A172 (cell line): ENCODE measurements at regions not wholly inside any gene's neighbourhood (a gene's known extent, or its start where the extent isn't known, plus 50 kb on each side); places are given as distances from the start of the nearest gene placed in this dataset.
"Not testable (repeated sequence)": the region's sequence is repeated elsewhere in the genome, so short reads cannot be mapped to it uniquely, and the experiment has no call there.

Experiments used
- DNase-seq: peaks from one replicate; pipeline ENCODE4 v3.0.0-alpha.2; 2015; ENCODE audit warnings: low spot score

DNA sequence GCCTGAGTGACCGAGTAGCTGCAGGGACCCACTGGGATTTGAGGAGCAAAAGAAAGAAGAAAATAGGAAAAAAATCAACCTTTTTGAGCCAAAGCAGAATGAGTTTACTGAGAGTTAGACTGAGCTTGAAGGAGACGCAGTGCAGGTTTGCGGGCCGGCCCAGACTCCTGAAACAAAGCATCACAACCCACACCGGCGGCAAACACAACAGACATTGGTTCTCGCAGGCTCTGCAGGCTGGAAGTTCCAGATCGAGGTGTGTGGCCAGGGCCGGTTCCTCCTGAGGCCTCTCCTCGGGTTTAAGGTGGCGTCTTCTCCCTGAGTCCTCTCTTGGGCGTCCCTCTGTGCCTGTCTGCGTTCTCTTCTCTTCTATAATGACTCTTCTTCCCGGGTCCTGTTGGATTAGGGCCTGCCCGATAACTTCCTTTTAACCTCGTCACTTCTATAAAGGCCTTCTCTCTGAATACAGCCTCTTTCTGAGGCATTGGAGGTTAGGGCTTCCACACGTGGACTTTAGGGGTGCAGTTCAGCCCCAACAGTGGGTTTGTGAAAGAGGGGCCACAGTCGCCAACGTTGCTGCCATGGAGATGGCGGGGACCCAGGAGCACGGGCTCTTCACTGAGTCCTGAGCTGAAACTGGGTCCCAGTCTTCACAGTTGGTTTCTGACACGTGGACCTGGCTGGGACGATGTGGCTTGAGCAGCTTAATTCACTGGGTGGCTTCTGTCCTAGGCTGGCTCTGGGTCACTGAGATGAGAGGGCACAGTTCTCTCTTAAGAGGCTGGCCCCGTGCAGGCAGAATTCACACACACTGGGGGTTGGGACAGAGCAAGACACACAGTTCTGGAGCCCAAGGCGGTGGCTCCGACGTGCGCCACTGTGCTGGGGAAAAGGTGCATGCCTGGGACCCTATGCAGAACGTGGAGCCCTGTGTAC, 1047.7 kb downstream of the BRD1 start:
- no peak for DNase-seq

DNA sequence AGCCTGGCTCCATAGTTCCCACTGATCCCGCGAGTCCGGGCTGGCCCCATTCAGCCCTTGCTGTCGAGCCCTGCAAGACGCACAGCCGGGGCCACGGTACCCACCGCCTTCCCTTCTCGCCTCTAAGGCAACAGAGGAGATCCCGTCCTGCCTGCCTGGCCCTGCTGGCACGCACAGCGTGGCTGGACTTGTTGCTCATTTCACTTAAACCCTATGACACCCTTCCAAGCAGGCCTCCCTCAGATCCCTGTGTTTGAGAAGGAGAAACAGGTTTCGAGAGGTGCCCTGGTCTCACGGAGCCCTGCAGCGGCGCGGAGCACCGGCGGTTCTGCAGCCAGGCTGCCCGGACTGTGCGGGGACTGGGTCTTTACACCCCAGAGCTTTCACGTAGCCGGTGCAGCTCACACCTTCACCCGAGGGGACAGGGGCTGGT, 1048.4 kb downstream of the BRD1 start:
- DNase-seq, result no peak

DNA sequence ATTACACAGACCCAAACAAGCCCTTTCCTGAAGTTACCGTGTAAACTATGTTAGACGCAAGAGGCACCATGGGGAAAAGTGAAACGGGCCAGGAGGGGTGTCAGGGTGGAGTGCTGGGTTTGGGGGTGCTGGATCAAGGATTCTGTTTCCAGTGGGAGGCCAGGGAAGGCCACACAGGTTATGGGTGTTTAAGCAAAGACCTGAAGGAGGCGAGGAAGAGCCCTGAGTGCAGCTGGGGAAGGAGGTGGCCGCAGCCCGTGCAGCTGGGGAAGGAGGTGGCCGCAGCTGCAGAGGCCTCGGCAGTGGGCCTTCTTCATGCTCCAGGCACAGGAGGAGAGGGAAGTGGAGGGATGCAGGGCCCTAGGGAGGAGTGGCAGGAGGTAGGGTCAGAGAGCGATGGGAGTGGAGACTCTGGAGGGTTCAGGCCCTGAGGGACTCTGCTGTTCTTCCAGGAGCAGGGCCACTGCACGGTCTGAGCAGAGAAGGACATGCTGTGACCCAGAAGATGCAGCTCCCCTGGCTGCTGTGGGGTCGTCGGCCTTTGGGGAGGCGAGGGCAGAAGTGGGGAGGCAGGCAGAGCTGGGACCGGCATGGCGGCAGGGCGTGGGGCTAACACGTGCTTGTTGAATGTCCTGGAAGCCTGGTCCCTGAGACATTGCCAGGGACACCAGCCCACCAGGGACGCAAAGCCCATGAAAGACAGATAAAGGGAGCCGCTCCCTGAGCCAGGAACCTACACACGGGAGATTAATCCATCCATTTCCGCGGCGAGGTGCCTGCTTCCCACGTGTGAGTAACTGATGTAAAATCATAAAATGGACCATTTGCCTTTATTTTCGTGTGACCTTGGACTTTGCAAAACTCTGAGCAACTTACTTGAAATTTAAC, 1049.1 kb downstream of the BRD1 start:
- no peak for DNase-seq

DNA sequence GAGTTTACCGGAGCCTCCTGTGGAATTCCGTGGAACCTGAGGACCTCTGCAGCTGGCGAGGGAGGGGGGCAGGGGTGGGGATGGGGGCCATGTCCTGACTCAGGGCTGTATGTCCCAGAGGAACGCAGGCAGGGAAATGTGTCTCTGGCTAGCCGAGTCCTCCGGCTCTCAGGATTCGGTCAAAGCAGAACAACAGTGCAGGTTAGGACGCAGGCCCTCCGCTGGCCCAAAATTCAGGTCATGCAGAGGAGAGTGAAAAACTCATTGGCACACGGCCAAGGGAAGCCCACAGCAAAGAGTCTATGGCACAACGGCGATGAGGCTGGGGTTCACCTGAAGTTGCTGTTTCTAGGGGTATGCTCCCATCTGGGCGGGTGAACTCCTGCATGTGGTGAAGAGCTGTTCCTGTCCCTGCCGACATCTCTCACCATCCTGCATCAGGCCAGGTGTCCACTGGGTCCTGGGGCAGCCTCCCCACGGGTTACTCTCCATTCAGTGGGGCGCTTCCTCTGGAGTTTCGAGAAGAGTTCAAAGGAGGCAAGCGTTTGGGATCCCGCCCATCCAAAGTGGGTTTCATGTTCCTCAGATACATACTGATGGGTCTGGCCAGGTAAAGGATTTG, 1055.3 kb downstream of the BRD1 start:
- no peak for DNase-seq

DNA sequence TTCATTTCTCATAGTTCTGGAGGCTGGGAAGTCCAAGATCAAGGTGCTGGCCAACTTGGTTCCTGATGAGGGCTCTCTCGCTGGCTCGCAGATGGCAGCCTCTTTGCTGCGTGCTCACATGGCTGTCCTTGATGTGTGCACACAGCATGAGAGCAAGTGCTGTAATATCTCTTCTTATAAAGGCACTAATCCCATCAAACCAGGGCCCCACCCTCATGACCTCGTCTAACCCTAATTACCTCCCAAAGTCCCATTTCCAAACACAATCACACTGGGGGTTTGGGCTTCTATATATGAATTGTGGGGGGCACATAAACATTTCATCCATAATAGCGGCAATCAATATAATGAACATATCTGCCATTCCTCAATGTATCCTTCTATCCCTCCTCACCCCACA, 1062.1 kb downstream of the BRD1 start:
- no peak for DNase-seq

DNA sequence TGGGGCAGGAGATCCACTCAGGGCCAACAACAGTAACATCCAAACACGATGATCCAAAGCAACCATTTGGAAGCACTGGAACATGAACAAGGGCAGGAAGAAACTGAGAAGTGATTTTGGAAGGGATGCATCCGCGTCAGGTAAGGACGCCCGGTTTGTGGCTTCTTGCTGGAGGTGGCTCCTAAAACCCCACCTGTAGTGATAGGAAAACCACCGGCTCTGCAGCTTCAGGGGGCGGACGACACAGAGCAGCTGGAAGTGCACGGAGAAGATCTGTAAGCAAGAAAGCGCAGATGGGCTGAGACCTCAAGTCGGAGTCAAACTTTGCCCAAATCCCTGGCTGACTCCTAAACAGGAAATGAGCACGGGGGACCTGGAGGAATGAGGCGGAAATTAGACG, 1066.1 kb downstream of the BRD1 start:
- DNase-seq, result no peak

DNA sequence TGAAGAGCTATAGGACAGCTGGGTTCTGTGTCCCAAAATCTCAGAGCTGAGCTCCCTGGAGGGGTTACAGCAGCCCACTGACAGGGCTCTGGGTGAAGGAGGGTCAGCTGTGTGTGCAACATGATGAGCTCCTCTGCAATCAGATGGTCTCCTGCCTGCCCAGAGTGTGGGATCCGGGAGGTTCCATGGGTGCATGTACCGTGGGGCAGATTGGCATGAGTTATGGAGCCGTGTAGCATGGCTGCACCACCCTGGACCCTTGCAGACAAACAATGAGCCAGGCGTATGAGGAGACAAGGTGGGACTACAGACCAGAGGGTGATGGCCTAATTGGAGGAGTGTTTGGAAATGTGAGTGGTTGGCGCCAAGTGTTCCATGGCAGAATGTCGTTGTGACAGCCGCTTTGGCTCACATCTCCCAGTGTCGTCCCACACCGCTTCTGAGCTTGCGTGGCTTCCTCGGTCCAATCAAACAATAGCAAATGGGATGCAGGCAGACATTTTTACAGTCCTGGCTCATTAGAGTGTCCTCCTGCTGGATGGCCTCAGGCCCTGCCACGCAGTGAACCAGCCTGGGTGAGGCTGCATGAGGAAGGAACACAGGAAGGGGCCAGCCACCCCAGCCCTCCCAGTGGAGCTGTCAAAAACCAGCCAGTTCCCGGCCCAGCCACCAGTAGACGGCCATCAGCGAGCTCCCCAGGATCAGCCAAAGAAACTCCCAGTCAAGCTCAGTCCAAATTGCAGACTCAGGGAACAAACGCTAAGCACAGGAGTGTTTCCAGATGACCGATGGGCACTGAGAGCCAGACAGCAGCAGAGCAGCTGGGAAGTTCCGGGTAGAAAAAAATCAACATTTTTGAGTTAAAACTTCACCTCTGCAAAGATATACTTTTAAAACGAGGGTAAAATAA, 1066.9 kb downstream of the BRD1 start:
- no peak for DNase-seq

DNA sequence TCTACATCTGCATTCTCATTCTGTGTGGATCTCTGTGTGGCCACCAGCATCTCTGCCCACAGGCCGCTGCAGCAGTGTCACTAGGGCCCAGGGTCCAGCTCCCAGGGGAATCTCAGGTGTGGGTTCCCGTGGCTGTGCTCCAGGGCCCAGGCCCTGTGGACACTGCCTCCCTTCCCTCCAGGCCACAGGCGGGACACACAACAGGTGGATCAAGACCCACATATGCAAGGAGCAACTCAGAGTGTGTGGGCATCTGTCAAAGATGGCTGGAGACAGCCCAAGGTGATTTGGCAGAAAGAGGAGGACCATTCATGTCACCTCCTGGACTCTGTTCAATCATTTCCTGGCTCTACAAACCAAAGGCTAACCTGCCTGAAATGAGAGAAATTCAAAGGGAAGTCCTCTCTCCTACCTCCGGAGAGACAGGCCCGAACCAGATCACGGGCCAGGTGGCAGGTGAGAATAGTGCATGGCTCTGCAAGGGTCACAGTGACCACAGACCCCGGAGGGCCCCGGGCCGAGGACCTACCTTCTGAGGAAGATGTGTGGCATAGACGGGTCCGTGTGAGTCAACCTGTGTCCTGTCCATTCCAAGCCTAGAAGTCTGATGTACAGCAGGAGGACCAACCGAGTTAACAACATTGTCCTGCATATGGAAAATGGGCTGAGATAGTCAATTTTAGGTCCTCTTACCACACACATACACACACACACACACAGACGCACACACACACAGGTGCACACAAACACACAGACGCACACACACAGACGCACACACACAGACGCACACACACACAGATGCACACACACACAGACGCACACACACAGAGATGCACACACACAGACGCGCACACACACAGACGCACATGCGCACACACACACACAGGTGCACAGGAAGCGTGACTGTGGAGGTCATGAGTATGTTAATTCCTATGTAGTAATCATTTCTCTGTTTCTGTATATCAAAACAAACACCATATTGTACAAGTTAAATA, 1068.5 kb downstream of the BRD1 start:
- no peak for DNase-seq

DNA sequence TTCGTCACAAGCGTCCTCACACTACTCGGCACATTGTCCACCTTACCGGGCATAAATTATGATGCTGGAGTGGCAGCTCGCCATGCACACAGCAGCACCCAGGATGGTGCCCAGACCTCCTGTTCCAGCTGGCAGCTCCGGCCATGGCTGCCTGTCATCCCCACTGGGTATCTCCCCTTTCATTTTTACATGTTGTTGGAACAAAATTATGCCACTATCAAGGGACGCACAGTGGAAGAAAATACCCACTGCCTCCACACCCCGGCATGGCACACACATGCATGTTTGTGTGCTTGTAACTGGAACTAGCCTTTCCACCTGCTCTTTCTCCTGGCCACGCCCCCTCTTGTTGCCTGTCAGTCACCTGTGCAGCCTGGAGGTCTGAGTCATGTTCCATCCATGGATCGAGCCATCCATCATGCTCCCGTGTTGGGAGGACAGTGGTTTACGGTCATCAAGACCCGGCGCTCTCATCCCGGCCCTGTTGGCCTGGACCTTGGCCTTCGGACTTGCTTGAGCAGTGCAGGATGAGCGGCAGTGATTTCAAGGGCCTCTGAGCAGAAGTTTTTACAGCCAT, 1069.6 kb downstream of the BRD1 start:
- DNase-seq, result no peak

DNA sequence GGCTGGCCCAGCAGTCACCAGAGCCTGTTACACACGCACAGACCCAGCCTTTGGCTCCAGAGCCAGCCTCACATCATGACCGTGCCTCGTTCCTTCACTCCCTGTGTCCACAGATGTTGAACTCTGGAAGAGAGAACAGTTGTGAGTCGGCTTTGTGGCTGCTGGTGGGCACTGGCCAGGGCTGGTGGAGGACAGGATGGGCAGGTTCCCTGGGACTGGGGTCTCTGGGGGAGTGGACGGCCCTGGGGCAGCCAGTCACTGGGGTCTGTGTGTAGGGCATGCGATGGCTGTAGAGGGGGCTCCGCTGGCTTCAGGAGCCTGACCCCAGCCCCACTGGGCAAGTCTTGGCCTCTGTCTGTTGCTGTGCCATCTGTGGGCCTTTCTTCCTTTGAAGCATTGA, 1070.1 kb downstream of the BRD1 start:
- DNase-seq, result no peak

DNA sequence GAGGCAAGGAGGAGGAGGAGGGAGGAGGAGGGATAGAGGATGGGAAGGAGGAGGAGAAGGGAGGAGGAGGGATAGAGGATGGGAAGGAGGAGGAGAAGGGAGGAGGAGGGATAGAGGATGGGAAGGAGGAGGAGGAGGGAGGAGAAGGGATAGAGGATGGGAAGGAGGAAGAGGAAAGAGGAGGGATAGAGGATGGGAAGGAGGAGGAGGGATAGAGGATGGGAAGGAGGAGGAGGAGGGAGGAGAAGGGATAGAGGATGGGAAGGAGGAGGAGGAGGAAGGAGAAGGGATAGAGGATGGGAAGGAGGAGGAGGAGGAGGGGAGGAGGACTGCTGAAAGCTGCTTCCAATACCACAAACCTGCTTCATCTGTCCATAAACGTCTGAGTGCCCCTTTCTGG, 1070.5 kb downstream of the BRD1 start:
- not testable (repeated sequence) for DNase-seq

DNA sequence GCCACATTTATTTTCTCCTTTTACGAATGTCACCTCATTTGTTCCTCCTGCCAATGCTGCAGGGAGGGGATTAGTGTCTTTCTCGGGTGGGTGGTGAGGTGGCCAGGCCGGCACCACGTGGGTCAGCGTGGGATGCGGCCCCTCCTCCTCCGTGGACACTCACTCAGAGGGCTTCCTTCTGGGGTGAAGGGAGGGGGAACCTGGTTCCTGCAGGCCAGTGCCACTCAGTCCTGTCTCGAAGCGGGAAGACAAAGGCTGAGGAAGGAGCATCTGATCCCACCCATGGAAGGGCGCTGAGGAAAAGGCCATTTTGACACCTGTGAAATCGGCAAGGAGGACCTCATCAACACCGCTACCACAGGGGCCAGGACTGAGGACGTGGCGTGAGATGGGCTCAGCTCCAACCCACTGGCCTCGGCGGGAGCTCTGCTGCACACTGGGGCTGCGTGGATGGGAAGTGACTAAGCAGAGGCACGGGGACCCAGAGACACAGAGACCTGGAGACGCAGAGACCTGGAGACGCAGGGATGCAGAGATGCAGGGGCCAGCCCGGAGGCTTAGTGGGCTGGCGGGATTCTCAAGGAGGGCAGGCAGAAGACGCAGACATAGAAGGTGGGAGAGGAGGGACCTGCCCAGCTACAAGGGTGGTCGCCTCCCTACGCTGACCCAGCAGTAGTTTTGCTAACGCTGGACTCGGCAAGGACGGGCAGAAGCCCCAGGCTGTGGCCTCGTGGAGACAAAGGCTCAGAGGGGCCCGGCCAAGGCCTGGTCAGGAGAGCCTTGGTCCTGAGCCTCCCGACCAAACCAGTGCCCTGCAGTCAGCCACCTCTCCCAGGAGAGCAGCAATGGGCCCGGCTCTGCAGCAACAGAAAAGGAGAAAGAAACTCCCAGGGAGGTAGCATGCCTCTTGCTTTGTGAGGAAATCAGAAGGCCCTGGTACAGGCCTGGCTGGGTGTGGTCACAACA, 1071.2 kb downstream of the BRD1 start:
- DNase-seq, result no peak

DNA sequence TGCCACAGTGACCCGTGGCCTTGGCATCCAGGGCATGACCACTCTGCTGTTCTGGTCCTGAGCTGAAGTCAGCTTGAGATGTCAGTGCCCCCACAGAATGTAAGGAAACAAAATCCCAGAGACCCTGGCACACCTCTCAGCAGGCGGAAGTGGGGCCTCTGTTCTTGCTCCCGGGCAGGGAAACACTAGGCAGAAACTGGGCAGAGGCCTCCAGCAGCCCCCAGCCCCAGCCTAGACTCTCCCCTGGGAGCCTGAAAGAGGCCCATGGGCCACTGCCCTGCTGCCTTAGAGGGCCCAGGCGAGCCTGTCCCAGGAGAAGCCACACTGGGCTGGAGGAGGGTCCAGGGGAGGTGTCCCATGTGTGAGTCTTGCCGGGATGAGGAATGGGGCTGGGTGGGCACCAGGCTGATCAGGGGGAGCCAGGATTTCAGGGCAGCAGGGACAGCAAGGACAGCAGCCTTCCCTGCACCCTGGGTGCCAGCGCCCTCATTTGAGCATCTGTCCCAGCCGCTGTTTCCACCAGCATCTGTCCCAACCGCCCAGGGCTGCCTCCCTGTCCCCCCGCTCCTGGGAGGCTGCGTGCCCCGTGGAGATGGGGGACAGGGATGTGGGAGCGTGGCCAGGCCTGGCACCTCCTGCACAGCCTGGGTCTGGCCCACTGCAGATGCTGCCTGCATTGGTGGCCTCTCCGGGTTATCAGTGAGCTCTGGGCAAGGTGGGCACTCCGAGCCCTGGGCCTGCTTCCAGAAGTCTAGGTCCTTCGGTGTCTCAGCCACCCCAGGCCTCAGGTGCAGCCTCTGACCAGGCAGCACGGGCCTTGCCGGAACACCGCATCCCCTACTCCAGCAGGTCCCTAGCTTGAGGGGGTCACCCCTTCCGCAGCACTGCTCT, 1072.4 kb downstream of the BRD1 start:
- no peak for DNase-seq

DNA sequence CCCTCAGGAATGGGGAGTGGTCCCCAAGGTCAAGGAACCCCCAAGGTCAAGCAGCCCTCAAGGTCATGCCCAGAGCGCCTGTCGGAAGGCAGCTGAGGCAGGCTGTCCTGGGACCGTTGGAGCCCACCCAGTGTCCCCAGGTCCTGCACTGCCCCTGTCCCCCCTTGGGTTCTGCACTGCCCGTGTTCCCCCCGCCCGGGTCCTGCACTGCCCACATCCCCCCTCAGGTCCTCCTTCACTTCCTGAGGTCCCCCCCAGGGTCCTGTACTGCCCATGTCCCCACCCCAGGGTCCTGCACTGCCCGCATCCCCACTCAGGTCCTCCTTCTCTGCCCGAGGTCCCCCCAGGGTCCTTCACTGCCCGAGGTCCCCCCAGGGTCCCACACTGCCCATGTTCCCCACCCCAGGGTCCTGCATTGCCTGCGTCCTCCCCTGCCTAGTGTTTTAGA, 1073.0 kb downstream of the BRD1 start:
- no peak for DNase-seq

DNA sequence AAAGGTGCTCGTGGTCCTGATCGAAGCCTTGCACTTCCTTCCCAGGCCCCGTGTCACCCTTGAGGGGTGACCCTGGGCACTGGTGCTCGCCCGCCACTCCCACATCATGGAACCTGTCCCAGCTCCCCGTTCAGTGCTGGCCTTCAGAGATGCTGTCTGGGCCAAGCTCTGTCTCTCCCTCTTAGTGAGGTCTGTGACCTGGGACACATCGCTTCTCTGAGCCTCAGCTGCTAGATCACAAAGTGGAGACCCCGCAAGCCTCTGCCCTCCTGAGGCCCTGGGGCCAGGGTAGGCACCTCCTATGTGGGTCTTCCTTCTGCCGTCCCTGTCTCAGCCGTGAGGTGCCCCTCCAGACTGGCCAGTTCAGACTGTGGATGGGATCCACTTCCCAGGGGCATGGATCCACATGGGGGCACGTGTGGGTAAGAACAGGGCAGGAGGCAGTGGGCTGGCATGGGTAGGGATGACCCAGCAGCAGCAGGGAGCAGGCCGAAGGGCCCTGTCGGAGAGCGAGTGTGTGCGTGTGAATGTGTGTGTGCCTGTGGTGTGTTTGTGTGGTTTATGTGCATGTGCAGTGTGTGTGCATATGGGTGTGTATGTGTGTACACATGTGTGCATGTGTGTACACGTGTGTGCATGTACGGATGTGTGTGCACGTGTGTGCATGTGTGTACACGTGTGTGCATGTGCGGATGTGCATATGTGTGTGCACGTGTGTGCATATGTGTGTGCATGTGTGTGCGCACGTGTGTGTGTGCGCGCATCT, 1073.7 kb downstream of the BRD1 start:
- DNase-seq, result no peak

DNA sequence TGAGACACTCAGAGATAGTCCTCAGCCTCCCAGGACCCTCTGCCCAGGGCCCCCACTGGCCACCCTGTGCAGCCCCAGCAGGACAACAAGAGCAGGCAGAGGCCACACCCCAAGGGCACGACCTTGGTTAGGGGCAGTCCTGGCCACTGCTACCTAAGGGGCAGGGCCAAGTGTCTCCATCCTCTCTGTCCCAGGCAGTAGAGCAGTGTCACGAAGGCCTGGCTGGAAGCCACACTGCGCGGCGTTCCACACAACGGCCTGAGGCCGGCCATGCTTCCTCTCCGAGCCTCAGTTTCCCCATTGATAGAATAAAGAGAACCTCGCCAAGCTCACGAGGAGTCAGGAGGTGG, 1074.3 kb downstream of the BRD1 start:
- DNase-seq, result no peak
